IPS DF 19.7 (cell line): ENCODE measurements at regions not wholly inside any gene's neighbourhood (a gene's known extent, or its start where the extent isn't known, plus 50 kb on each side); places are given as distances from the start of the nearest gene placed in this dataset.

Experiments
- DNase-seq: peaks from one replicate; pipeline ENCODE4 v3.0.0-alpha.2; 2013; ENCODE audit warnings: low read depth, low spot score

- DNase-seq = no peak
These were observed 730.8 kb downstream of the EFNB2 start for GRCh38 chr13:105804561-105805190.

GRCh38 chr13:105799155-105799554 lies 736.3 kb downstream of the EFNB2 start:
- DNase-seq = no peak

- DNase-seq = no peak
These were observed 736.9 kb downstream of the EFNB2 start for GRCh38 chr13:105798541-105798940.

- no peak for DNase-seq
These were observed 739.4 kb downstream of the EFNB2 start for GRCh38 chr13:105796081-105796480.

- no peak for DNase-seq
These were observed 744.5 kb downstream of the EFNB2 start for GRCh38 chr13:105790923-105791322.

GRCh38 chr13:105788530-105788929 lies 746.9 kb downstream of the EFNB2 start:
- no peak for DNase-seq

- DNase-seq = no peak
These were observed 747.8 kb downstream of the EFNB2 start for GRCh38 chr13:105787632-105788031.

- DNase-seq = no peak
These were observed 750.0 kb downstream of the EFNB2 start for GRCh38 chr13:105785436-105785835.

- no peak for DNase-seq
These were observed 752.2 kb downstream of the EFNB2 start for GRCh38 chr13:105783261-105783660.

GRCh38 chr13:105778196-105778595 lies 757.3 kb downstream of the EFNB2 start:
- no peak for DNase-seq

GRCh38 chr13:105774739-105775460 lies 760.6 kb downstream of the EFNB2 start:
- no peak for DNase-seq

GRCh38 chr13:105773863-105774538 lies 761.5 kb downstream of the EFNB2 start:
- DNase-seq = no peak

- no peak for DNase-seq
These were observed 762.2 kb downstream of the EFNB2 start for GRCh38 chr13:105773241-105773640.

GRCh38 chr13:105764486-105764885 lies 771.0 kb downstream of the EFNB2 start:
- no peak for DNase-seq

GRCh38 chr13:105763851-105764250 lies 771.6 kb downstream of the EFNB2 start:
- DNase-seq = no peak

GRCh38 chr13:105762096-105762495 lies 773.4 kb downstream of the EFNB2 start:
- DNase-seq = no peak

GRCh38 chr13:105758918-105759860 lies 776.3 kb downstream of the EFNB2 start:
- no peak for DNase-seq

GRCh38 chr13:105740739-105741138 lies 794.7 kb downstream of the EFNB2 start:
- no peak for DNase-seq

GRCh38 chr13:105737688-105738087 lies 797.8 kb downstream of the EFNB2 start:
- no peak for DNase-seq

- DNase-seq = no peak
These were observed 800.2 kb downstream of the EFNB2 start for GRCh38 chr13:105735281-105735680.

- no peak for DNase-seq
These were observed 802.5 kb downstream of the EFNB2 start for GRCh38 chr13:105732806-105733529.
